ENCODE measurements at regions not wholly inside any gene's neighbourhood (a gene's known extent, or its start where the extent isn't known, plus 50 kb on each side); places are given as distances from the start of the nearest gene placed in this dataset.

DNA sequence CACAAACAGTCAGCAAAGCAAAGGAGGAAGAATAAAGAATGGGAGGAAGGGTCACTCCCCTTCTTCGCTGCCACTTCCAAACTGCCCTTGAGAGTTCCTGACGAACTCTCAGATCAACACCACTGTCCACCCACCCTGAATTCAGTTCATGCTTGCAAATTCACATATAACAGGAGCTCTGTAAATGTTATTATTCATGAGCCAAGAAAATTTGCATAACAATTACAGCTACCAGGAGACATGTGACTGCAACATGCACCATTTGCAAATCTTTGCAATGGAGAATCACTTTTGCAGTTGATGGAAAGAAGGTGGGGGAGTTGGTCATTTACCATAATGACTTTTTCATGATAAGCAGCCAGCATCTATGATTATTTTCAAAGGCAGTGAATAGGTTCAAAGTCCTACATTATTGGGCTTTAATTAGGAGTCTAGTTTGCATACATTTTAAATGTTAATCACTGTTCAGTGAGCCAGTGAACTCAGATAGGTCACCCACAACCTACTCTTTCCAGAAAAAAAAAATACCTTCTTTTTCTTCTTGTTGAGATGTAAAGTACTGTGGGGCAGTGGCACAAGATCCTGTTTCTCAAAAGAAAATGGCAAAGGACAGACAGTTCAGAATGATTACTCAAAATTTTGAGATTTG, 149.7 kb downstream of the CAAP1 start:
- FAIRE-seq (no peak), DNase-seq (ENCODE audit: low spot score) (no peak)

GRCh38 chr9:26735160-26735559, 157.4 kb downstream of the CAAP1 start:
- FAIRE-seq (no peak), DNase-seq (ENCODE audit: low spot score) (no peak)

DNA sequence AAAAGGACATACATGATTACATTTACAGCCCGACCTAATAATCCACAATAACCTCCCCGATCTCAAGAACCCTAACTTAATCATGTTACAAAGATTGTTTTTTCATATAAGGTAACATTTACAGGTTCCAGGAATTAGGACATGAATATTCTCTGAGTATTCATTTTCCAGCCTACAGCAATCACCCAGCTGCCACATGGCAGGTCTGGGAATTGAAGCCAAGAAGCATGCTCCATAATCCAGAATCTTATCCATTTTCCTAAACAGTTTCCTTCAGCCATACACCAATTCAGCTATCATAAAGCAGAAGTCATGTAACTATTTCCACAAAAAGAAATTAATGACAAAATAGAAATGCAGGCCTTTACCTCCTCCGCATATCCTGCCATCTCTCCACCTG, 163.4 kb downstream of the CAAP1 start:
- FAIRE-seq, result no peak
- no peak for DNase-seq (ENCODE audit: low spot score)

GRCh38 chr9:26727471-26727870, 165.1 kb downstream of the CAAP1 start:
- FAIRE-seq, result peak; percentile 71
- no peak for DNase-seq (ENCODE audit: low spot score)

DNA sequence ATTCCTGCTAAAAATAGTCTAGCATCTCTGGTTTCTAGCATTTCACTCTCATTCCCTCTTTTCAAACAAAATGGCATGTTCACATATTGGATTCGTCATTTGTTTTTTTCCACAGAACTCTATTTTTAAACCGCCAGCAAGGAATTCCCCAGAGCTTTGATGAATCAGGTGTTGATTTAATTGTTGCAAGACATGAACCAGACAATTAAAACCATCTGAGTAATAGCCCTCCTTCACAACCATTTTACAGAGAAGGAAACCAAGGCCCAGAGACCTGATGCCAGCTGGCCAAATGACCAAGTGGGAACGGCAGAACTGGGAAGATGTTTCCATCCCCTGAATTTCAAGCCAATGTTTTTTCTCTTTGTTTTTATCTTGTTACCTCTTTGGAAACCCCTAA, 167.0 kb downstream of the CAAP1 start:
- no peak for DNase-seq (ENCODE audit: low spot score)
- no peak for FAIRE-seq

- DNase-seq (ENCODE audit: low spot score) (peak; percentile 77), FAIRE-seq (no peak)
Observed at GRCh38 chr9:26723486-26723885, 169.1 kb downstream of the CAAP1 start.

- FAIRE-seq, result no peak
- DNase-seq (ENCODE audit: low spot score), result no peak
Observed at GRCh38 chr9:26722755-26723154, 169.8 kb downstream of the CAAP1 start.

GRCh38 chr9:26710008-26710407, 182.6 kb downstream of the CAAP1 start:
- FAIRE-seq, result peak; percentile 44
- no peak for DNase-seq (ENCODE audit: low spot score)

DNA sequence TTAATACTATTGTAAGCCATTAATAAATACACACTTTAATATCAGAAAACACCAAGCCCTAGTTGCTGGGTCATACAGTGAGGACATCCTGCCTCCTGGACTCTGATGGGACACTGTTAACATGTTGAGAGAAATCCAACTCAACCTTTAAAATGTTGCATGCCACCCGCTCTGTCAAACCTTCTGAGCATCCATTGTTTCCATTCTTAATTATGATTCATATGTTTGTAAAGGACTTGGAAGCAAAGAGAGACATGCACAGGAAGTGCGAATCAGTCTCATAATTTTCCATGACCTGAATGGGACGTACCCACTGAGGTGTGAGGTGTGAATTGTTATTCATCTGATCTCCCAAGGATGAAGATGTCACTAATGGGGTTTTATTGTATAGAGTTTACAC, 186.4 kb downstream of the CAAP1 start:
- DNase-seq (ENCODE audit: low spot score), result no peak
- peak; percentile 74 for FAIRE-seq

DNA sequence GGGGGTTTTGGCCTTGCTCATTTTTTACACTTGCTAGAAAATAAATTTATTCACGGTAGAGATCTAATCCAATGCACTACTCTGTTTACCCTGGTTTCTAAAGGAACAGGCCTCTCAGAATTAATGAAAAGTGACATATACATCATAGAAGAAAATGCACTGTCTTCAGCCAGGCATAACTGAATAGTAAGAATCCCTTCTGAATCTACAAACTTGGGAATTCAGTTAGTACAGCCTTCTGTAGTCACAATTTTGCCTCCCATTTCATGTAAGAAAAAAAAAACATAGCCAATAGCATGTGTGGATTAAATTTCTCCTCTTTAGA, 197.3 kb downstream of the CAAP1 start:
- FAIRE-seq, result no peak
- no peak for DNase-seq (ENCODE audit: low spot score)

GRCh38 chr9:26694381-26695297, 198.0 kb downstream of the CAAP1 start:
- FAIRE-seq (no peak), DNase-seq (ENCODE audit: low spot score) (no peak)

DNA sequence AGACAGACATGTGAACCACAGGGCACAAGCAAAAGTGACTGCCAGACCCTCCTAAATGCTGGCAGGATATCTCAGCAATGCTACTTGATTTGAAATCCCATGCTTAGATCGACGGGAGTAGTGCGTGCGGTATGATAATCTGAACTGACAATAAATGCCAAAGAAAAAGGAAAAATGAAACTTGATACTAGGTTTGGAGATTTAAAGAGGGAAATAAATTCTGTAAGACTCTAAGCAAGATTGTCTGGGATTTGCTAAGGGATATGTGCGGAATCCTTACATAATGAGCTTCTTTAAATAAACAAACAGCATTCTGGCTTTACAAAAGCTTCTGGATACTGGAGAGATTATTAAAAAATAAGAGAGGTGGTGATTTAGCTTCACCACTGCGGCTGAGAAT, 203.6 kb downstream of the CAAP1 start:
- DNase-seq (ENCODE audit: low spot score) (no peak), FAIRE-seq (no peak)

DNA sequence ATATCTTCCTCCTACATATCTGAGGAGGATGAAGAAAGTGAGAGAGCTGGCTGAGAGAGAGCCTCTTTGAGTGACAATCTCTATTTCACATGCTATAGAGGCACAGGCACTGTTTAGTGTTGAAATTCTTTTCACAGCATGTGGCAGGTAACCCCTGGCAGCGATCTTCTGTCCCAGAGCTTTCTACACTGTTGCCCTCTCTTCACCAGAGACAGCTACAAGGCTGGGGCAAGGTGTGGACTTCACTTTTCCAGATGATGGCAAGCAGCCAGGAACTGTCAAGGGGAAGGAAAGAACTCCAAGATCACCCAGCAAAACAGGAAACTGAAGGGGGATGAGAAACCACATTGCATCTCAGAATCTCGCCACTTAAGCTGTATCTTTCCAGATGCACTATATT, 205.2 kb downstream of the CAAP1 start:
- DNase-seq (ENCODE audit: low spot score), result no peak
- no peak for FAIRE-seq

DNA sequence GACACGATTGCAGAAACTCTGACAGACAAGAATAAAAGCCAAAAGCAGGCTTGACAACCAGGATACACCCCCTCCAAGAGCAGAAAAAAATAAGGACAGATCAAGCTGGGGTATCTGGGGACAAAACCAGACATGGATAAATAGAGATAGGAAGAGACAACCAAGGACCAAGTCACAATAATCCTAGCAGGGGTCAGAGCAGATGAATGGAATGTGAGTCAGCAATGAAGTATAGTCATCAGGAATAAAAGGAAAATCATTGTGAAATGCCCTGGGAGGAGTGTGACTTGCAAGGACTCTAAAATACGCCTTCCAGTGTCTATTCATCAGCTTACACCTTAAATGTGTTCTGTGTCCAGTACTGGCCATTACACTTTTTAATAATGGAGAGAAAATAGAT, 206.8 kb downstream of the CAAP1 start:
- FAIRE-seq (no peak), DNase-seq (ENCODE audit: low spot score) (no peak)

GRCh38 chr9:26684029-26684428, 208.6 kb downstream of the CAAP1 start:
- no peak for FAIRE-seq
- DNase-seq (ENCODE audit: low spot score), result no peak

DNA sequence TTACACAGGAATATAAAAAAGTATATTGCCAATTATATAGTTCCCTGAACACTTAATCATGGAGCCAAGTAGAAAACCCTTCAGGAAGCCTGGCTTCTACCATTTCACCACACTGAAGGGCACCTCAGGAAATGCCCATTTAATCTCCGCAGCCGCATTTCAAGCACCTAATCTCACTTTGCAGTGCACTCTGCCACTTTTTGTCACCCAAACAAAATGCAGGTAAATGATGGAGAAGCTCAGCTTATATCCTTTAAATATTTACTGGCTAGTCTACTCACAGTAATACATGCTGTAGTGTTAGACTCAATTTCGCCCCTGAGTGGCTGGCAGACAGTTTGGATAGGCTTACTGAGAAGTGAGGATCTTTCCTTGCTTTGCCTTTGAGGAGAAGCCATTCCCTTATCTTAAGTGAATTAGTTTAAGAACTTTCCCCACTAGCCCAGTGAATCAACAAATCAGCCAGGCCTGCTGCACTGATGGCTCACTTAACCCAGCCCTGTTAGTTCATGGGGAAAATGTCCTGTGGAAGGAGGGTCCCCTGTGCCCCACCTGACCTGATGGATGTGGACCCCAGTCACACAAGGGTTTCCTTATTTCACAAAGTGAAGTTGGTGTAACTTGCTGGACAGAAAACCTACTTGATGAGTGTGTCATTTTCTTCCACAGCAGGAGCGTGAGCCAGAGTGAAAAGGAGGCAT, 209.7 kb downstream of the CAAP1 start:
- FAIRE-seq, result no peak
- no peak for DNase-seq (ENCODE audit: low spot score)

- DNase-seq (ENCODE audit: low spot score) (no peak), FAIRE-seq (no peak)
Observed at GRCh38 chr9:26682041-26682440, 210.6 kb downstream of the CAAP1 start.

DNA sequence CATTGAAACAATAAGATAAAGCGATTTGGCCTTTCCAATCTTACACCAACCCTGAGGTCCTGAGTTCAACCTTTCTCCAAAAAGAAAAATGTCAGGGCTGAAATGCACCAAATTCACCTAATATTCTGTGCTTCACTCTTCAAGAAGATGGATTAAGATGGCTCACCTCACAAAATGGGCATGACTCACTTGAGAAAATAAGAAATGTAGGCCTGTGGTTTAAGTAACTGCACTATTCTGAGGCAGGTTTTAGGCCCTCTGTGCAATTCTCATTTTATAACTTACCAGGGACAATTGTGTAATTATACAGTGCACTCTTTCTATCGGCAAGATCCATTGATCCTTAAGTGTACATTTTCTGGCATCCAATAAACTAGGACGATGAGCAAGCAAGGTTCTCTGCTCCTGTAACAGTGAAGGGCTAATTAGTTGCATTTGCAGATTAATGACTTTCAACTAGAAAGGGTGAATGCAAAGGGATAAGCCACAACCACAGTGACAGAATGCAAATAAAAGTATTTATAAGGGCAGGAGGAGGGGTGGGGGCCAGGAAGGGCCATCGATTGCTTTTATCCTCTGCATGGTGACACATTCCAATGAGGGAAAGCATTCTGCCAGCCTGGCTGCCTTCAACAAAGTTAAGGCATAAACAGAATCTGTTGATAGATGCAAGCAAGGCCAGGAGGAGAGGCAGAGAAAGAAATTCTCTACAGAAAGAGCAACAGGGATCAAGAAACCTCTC, 214.5 kb downstream of the CAAP1 start:
- FAIRE-seq, result peak; percentile 5
- DNase-seq (ENCODE audit: low spot score), result no peak

DNA sequence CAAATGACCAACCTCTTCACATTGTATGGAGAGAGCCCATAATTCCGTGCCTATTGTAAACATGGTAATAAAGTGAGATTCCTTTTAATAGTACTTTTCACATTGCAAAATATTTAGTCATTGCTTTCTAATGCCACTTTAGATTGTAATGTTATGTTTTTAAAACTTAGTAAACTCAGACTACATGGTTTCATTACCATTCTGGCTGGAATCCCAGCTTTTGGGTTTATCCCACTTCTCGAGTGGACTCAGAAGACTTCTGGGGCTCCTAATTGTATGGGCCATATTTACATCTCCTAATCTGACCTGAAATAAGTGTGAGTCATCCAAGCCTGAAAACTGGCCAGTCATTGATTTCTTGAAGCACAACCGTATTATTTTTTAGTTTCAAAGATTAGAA, 217.6 kb downstream of the CAAP1 start:
- no peak for FAIRE-seq
- DNase-seq (ENCODE audit: low spot score), result no peak

- DNase-seq (ENCODE audit: low spot score), result no peak
- no peak for FAIRE-seq
Observed at GRCh38 chr9:26673261-26673660, 219.3 kb downstream of the CAAP1 start.

Measured in urothelium cell line (cell line).